Motor neuron (in vitro differentiated cells): ENCODE measurements at regions not wholly inside any gene's neighbourhood (a gene's known extent, or its start where the extent isn't known, plus 50 kb on each side); places are given as distances from the start of the nearest gene placed in this dataset.

Source experiments
- ATAC-seq, 8 experiments: fragments of 200-7000 bp; cut with Tn5 transposase; replicated peaks in 6 of 8; 2 replicates each; pipeline ENCODE4 v1.8.0; 2021; ENCODE audit warnings: mild to moderate bottlenecking in 8 of 8, moderate library complexity in 8 of 8
- H3K27ac ChIP-seq, 2 donors: fragments of 250-450 bp; sonication (Bioruptor Pico); 2 replicates each; pipeline ENCODE4 v1.9.0; 2021; ENCODE audit warnings: antibody characterized with exemption in 2 of 2, mild to moderate bottlenecking in 2 of 2, moderate library complexity in 1 of 2
- H3K4me1 ChIP-seq, 2 donors: fragments of 250-450 bp; sonication (Bioruptor Pico); replicated peaks in 1 of 2; 2 replicates each; pipeline ENCODE4 v1.6.1; 2021; ENCODE audit warnings: antibody characterized with exemption in 2 of 2, mild to moderate bottlenecking in 2 of 2, moderate library complexity in 1 of 2
- H3K4me3 ChIP-seq, 5 donors: fragments of 250-450 bp; sonication (Bioruptor Pico); 2 replicates each; pipeline ENCODE4 v1.9.0; 2021; ENCODE audit warnings: antibody characterized with exemption in 5 of 5, mild to moderate bottlenecking in 5 of 5, moderate library complexity in 4 of 5
- WGBS, 10 experiments: fragments of 450-650 bp; shearing (Covaris generic); methylation state at CpG; one replicate each; pipeline ENCODE4 v1.0.0; 2022; 5-methylcytosine and 5-hydroxymethylcytosine counted together
- in situ Hi-C, 9 experiments: fragments of 400-800 bp; cut with MboI; loops; one replicate each; pipeline ENCODE4 v1.15.0; 2021; ENCODE audit warnings: low sequenced_read_pairs in 9 of 9, low pct_unique_long_range_greater_than_20kb in 2 of 9; ENCODE audit not compliant: unreplicated experiment in 9 of 9

DNA sequence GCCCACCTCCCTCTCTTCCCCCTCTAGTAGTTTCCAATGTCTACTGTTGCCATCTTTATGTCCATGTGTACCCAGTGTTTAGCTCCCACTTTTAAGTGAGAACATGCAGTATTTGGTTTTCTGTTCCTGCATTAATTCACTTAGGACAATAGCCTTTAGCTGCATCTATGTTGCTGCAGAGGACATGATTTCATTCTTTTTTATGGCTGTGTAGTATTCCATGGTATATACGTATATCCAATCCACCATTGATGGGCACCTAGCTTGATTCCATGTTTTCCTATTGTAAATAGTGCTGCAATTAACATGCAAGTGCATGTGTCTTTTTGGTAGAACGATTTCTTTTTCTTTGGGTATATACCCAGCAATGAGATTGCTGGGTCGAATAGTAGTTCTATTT lies 170.4 kb downstream of the NOC3L start:
- 10 to 93% (median 75%) methylated on average over 2 to 3 of the region's 3 CpGs; no CpG with 5 or more reads in 2 of the 10 experiments for WGBS, 10 experiments
- in situ Hi-C loops: no loop called here
- no peak overlapping the region for H3K27ac ChIP-seq
- H3K4me3 ChIP-seq: no peak overlapping the region
- no peaks in the 10 kb centered on the region for H3K4me1 ChIP-seq
- no peak for ATAC-seq

DNA sequence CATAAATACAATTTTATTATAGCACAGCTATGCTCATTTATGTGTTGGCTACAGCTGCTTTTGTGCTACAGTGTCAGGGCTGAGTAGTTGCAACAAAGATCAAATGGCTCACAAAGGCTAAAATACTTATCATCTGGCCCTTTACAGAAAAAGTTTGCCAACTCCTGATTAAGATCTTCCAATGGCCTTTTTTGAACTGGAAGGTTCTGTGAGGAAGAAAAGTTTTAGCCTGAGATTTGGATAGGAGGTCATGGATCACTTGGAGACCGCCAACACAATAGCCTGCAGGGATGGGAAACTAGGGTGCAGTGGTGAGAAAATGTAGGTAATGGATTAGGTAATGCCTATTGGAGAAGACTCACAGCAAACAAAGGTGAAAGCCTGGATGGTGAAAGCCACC lies 169.8 kb downstream of the NOC3L start:
- Histone ChIP-seq H3K4me1 (no peaks in the 10 kb centered on the region), H3K27ac (no peak overlapping the region), H3K4me3 (no peak overlapping the region)
- ATAC-seq: no peak
- in situ Hi-C loops: no loop called here
- 33 to 100% (median 84%) methylated on average over 1 of the region's 1 CpG; no CpG with 5 or more reads in 6 of the 10 experiments for WGBS, 10 experiments

GRCh38 chr10:94193466-94193924 lies 169.2 kb downstream of the NOC3L start:
- ATAC-seq: no peak
- Histone ChIP-seq H3K4me1 (no peaks in the 10 kb centered on the region), H3K27ac (no peak overlapping the region), H3K4me3 (no peak overlapping the region)
- in situ Hi-C loops: no loop called here
- WGBS, 10 experiments: 13 to 62% (median 37%) methylated on average over 3 to 4 of the region's 4 CpGs; no CpG with 5 or more reads in 1 of the 10 experiments

- ATAC-seq: peak in 6 of 8 experiments; percentile 65 to 93 (median 74)
- in situ Hi-C loops: no loop called here
- Histone ChIP-seq H3K4me1 (no peaks in the 10 kb centered on the region), H3K4me3 (no peak overlapping the region), H3K27ac (no peak overlapping the region)
- whole genome bisulfite sequencing, 10 experiments: 0 to 80% (median 31%) methylated on average over 1 of the region's 1 CpG; no CpG with 5 or more reads in 2 of the 10 experiments
Observed at GRCh38 chr10:94194256-94194655, 168.5 kb downstream of the NOC3L start.

DNA sequence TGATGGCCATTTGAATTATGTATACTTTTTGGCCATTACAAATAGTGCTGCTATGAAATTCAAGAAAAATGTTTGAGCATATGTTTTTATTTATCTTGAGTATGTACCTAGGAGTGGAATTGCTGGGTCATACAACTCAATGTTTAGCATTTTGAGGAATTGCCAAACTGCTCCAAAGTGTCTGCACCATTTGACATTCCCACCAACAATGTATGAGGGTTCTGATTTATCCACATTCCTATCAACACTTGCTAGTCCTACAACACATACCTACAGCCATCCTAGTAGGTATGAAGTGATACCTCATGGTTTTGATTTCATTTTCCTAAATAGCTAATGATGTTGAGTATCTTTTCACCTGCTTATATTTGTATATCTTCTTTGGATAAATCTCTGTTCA lies 165.5 kb downstream of the NOC3L start:
- H3K27ac ChIP-seq: no peak overlapping the region
- ATAC-seq: no peak
- no peaks in the 10 kb centered on the region for H3K4me1 ChIP-seq
- H3K4me3 ChIP-seq: no peak overlapping the region
- in situ Hi-C loops: no loop called here

- in situ Hi-C loops: no loop called here
- H3K27ac ChIP-seq: no peak overlapping the region
- no peak overlapping the region for H3K4me3 ChIP-seq
- no peaks in the 10 kb centered on the region for H3K4me1 ChIP-seq
- WGBS, 10 experiments: 50 to 100% (median 79%) methylated on average over 1 to 2 of the region's 2 CpGs; no CpG with 5 or more reads in 1 of the 10 experiments
- no peak for ATAC-seq
Observed at GRCh38 chr10:94198324-94198723, 164.4 kb downstream of the NOC3L start.

DNA sequence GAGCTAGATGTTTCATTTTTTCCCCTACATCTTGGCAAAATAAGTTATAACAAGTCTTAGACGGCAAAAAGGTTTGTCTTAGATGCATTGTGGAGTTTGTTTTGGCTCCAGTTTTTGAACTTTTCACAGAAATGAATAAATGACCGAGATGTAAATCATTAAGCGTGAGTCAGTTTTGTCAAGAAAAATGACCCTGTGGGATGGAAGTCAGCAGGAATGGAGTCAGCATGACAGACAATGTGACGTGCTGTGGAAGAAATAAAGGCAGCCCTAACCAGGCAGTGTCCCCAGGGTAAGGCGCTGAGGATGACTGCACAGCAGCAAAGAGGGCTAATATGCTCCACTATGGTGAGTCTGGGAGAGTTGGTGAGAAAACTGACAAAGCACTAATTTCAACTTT lies 163.2 kb downstream of the NOC3L start:
- no peak overlapping the region for H3K4me3 ChIP-seq
- no peak for ATAC-seq
- no peaks in the 10 kb centered on the region for H3K4me1 ChIP-seq
- in situ Hi-C loops: no loop called here
- no peak overlapping the region for H3K27ac ChIP-seq
- 10 to 87% (median 43%) methylated on average over 1 to 5 of the region's 5 CpGs for WGBS, 10 experiments

- in situ Hi-C loops: no loop called here
- ATAC-seq: peak in 1 of 8 experiments; percentile 66
Observed at GRCh38 chr10:94200146-94200837, 162.4 kb downstream of the NOC3L start.

DNA sequence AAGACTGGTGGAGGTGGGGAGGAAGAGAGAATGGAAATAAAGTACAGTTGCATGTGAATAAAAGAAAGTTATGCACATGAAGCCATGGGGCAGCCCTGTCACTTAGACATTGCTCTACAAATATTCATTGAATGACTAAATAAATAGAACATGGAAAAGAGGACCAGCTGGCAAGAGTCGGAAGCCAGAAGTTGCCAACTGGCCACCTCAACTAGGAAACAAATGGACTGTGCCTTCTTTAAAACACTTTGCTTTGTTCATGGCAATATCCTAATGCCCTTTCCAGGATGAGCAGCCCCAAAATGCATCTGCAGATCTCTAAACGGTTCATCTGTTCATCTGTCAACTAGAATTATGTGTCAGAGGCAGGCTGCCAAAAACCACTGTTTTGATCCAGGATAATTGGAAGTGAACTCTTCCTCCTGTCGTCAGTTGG lies 157.3 kb downstream of the NOC3L start:
- H3K4me3 ChIP-seq: no peak overlapping the region
- H3K4me1 ChIP-seq: no peaks in the 10 kb centered on the region
- H3K27ac ChIP-seq: no peak overlapping the region
- 7 to 100% (median 71%) methylated on average over 1 to 3 of the region's 3 CpGs; no CpG with 5 or more reads in 1 of the 10 experiments for WGBS, 10 experiments
- peak in 3 of 8 experiments; percentile 11 to 82 (median 78) for ATAC-seq
- in situ Hi-C loops: no loop called here

More at GRCh38 chr10:94200146-94200837, 162.4 kb downstream of the NOC3L start:
- Histone ChIP-seq H3K4me3 (no peak overlapping the region), H3K27ac (no peak overlapping the region), H3K4me1 (no peaks in the 10 kb centered on the region)
- WGBS, 10 experiments: 33 to 100% (median 88%) methylated on average over 1 to 2 of the region's 2 CpGs

DNA sequence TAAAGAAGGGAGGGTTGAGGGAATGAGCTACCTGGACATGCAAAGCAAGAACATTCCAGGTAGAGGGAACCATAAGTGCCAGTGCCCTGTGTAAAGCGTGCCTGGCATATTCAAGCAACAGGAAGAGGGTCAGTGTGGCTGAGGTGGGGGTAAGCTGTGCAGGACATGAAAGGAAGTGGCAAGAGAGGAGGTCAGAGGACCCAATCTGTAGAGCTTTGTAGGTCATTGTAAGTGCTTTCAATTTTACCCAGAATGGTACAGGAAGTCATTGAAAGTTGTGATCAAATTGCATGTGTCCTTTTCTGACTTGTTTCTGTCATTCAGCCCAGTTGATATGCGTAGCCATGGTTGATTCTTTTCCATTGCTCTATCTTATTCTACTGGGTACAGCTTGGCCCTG lies 156.6 kb downstream of the NOC3L start:
- in situ Hi-C loops: no loop called here
- WGBS, 10 experiments: 33 to 100% (median 83%) methylated on average over 1 to 2 of the region's 2 CpGs; no CpG with 5 or more reads in 4 of the 10 experiments
- no peak for ATAC-seq
- no peaks in the 10 kb centered on the region for H3K4me1 ChIP-seq
- H3K4me3 ChIP-seq: no peak overlapping the region
- H3K27ac ChIP-seq: no peak overlapping the region

GRCh38 chr10:94208315-94208714 lies 154.4 kb downstream of the NOC3L start:
- H3K4me1 ChIP-seq: no peaks in the 10 kb centered on the region
- in situ Hi-C loops: no loop called here
- no peak overlapping the region for H3K4me3 ChIP-seq
- WGBS, 10 experiments: 40 to 78% (median 59%) methylated on average over 1 of the region's 1 CpG; no CpG with 5 or more reads in 4 of the 10 experiments
- ATAC-seq: no peak
- no peak overlapping the region for H3K27ac ChIP-seq

DNA sequence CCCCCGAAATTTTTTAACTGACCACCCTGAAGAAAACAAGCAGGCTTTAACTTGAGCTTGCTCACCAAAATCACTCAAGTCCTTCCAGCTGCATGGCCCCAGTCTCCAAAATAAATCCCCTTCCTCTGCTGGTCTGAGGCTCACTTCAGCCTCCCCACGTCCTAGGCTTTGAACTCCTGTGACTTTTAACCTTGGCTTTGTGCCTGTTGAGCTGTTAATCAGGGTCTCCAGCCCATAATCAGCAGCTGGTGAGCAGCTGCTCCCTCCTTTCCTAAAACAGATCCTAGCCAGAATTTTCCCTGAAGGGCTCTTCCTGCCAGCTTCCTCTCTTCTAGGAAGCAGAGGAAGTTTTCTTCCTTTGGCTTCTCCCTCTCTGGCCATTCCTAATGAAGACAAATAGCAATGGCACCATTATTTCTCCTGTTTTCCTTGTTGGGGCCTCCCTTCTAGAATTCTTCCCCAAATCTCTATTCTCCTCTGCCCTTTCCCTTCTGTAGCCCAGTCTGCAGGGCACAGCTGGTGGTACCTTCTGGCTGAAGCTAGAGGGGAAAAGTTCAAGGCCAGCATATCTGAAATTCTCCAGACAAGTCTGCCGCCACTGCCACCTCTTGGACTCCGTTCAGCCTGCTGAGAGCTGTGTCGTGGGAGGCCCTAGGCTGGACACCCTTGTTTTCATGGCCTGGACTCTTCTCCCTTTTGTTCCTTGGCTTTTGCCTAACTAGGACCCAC lies 152.1 kb downstream of the NOC3L start:
- in situ Hi-C loops: no loop called here
- no peak for ATAC-seq
- no peak overlapping the region for H3K4me3 ChIP-seq
- H3K27ac ChIP-seq: no peak overlapping the region
- no peaks in the 10 kb centered on the region for H3K4me1 ChIP-seq
- 29 to 80% (median 57%) methylated on average over 1 to 5 of the region's 5 CpGs; no CpG with 5 or more reads in 3 of the 10 experiments for WGBS, 10 experiments

- Histone ChIP-seq H3K27ac (no peak overlapping the region), H3K4me1 (no peaks in the 10 kb centered on the region), H3K4me3 (no peak overlapping the region)
- no peak for ATAC-seq
- 80% methylated on average over 1 of the region's 1 CpG; no CpG with 5 or more reads in 7 of the 10 experiments for WGBS, 10 experiments
- in situ Hi-C loops: no loop called here
Observed at GRCh38 chr10:94211169-94211510, 151.6 kb downstream of the NOC3L start.
